HuH-7 (cell line): ENCODE measurements at regions not wholly inside any gene's neighbourhood (a gene's known extent, or its start where the extent isn't known, plus 50 kb on each side); places are given as distances from the start of the nearest gene placed in this dataset.
"Not testable (repeated sequence)": the region's sequence is repeated elsewhere in the genome, so short reads cannot be mapped to it uniquely, and the experiment has no call there.

ENCODE experiments used
- DNase-seq: peaks from one replicate; pipeline ENCODE4 v3.0.0; 2011; ENCODE audit warnings: low spot score

GRCh38 chr10:28991333-28992270, 297.3 kb upstream of the LYZL1 start:
- peak; percentile 69 for DNase-seq

- no peak for DNase-seq
These were observed 295.8 kb upstream of the LYZL1 start for GRCh38 chr10:28993056-28993455.

- DNase-seq: no peak
These were observed 295.0 kb upstream of the LYZL1 start for GRCh38 chr10:28993861-28994260.

- DNase-seq: not testable (repeated sequence)
These were observed 294.1 kb upstream of the LYZL1 start for GRCh38 chr10:28994802-28995201.

- DNase-seq: no peak
These were observed 293.4 kb upstream of the LYZL1 start for GRCh38 chr10:28995497-28995896.

GRCh38 chr10:28996345-28996744, 292.5 kb upstream of the LYZL1 start:
- no peak for DNase-seq

- DNase-seq: no peak
These were observed 291.8 kb upstream of the LYZL1 start for GRCh38 chr10:28996947-28997551.

GRCh38 chr10:28997734-28998133, 291.1 kb upstream of the LYZL1 start:
- no peak for DNase-seq

GRCh38 chr10:29001801-29002200, 287.1 kb upstream of the LYZL1 start:
- no peak for DNase-seq

GRCh38 chr10:29003014-29003413, 285.9 kb upstream of the LYZL1 start:
- not testable (repeated sequence) for DNase-seq

- DNase-seq: no peak
These were observed 282.9 kb upstream of the LYZL1 start for GRCh38 chr10:29005988-29006387.

GRCh38 chr10:29007370-29007747, 281.5 kb upstream of the LYZL1 start:
- no peak for DNase-seq

GRCh38 chr10:29007748-29008610, 280.9 kb upstream of the LYZL1 start:
- peak; percentile 80 for DNase-seq

GRCh38 chr10:29009464-29009863, 279.4 kb upstream of the LYZL1 start:
- DNase-seq: no peak

GRCh38 chr10:29011516-29011915, 277.4 kb upstream of the LYZL1 start:
- no peak for DNase-seq

GRCh38 chr10:29012926-29013554, 275.8 kb upstream of the LYZL1 start:
- no peak for DNase-seq

- DNase-seq: no peak
These were observed 267.3 kb upstream of the LYZL1 start for GRCh38 chr10:29021591-29021990.

GRCh38 chr10:29022513-29022912, 266.4 kb upstream of the LYZL1 start:
- peak; percentile 44 for DNase-seq

- DNase-seq: no peak
These were observed 265.2 kb upstream of the LYZL1 start for GRCh38 chr10:29023678-29024077.

- no peak for DNase-seq
These were observed 262.6 kb upstream of the LYZL1 start for GRCh38 chr10:29026065-29026797.
